Astrocyte of the spinal cord (primary cell): ENCODE measurements at regions not wholly inside any gene's neighbourhood (a gene's known extent, or its start where the extent isn't known, plus 50 kb on each side); places are given as distances from the start of the nearest gene placed in this dataset.

Experiments
- DNase-seq: peaks from one replicate; pipeline ENCODE4 v3.0.0; 2011; ENCODE audit warnings: low read depth, low spot score
- H3K4me3 ChIP-seq: 2 replicates; pipeline ENCODE4 v1.5.1; 2011; ENCODE audit warnings: low read depth, mild to moderate bottlenecking, low read length, moderate library complexity
- CTCF ChIP-seq: IDR thresholded peaks from 2 replicates; pipeline ENCODE4 v1.5.1; 2012; ENCODE audit warnings: low read depth, mild to moderate bottlenecking, low read length, inconsistent platforms
- in situ Hi-C: cut with HindIII; loops from 2 replicates; pipeline ENCODE4 v1.10.0; 2017; ENCODE audit warnings: low sequenced_read_pairs

GRCh38 chr2:19685731-19686130, 216.1 kb downstream of the TTC32 start:
- in situ Hi-C loops = no loop called here
- H3K4me3 ChIP-seq = no peak overlapping the region
- TF ChIP-seq CTCF = no peak
- no peak for DNase-seq

- H3K4me3 ChIP-seq = no peak overlapping the region
- no peak for DNase-seq
- in situ Hi-C loops = no loop called here
- TF ChIP-seq CTCF = no peak
These were observed 217.3 kb downstream of the TTC32 start for GRCh38 chr2:19684516-19684915.

- no peak for DNase-seq
- TF ChIP-seq CTCF = no peak
- no peak overlapping the region for H3K4me3 ChIP-seq
- in situ Hi-C loops = no loop called here
These were observed 218.2 kb downstream of the TTC32 start for GRCh38 chr2:19683556-19683955.

- no peak overlapping the region for H3K4me3 ChIP-seq
- no peak for DNase-seq
- no peak for TF ChIP-seq CTCF
- in situ Hi-C loops = no loop called here
These were observed 219.3 kb downstream of the TTC32 start for GRCh38 chr2:19682493-19682892.

GRCh38 chr2:19677825-19678518, 223.8 kb downstream of the TTC32 start:
- no peak overlapping the region for H3K4me3 ChIP-seq
- no peak for TF ChIP-seq CTCF
- in situ Hi-C loops = no loop called here
- DNase-seq = no peak

- H3K4me3 ChIP-seq = no peak overlapping the region
- no peak for TF ChIP-seq CTCF
- DNase-seq = no peak
- in situ Hi-C loops = no loop called here
These were observed 224.5 kb downstream of the TTC32 start for GRCh38 chr2:19677215-19677777.

GRCh38 chr2:19676770-19677169, 225.0 kb downstream of the TTC32 start:
- in situ Hi-C loops = no loop called here
- H3K4me3 ChIP-seq = no peak overlapping the region
- TF ChIP-seq CTCF = no peak
- no peak for DNase-seq
